ENCODE measurements at regions not wholly inside any gene's neighbourhood (a gene's known extent, or its start where the extent isn't known, plus 50 kb on each side); places are given as distances from the start of the nearest gene placed in this dataset.

GRCh38 chr6:51112731-51113130 lies 294.1 kb downstream of the TFAP2B start:
- Histone ChIP-seq H3K9ac (ENCODE audit: insufficient read depth, low read length) (no peak overlapping the region), H3K4me3 (replicated peaks in 1 of 4; ENCODE audit: control extremely low read depth in 1 of 4, insufficient read depth in 1 of 4, low read depth in 3 of 4, low read length in 4 of 4) (no peak overlapping the region), H3K36me3 (ENCODE audit: control insufficient read depth, insufficient read depth, low read length) (no peaks in the 10 kb centered on the region), H3K79me2 (ENCODE audit: control insufficient read depth, insufficient read depth, low read length) (no peaks in the 10 kb centered on the region), H3K9me3 (ENCODE audit: control insufficient read depth, insufficient read depth, low read depth, low read length) (no peaks in the 10 kb centered on the region), H3K27me3 (ENCODE audit: control insufficient read depth, insufficient read depth, low read length) (no peaks in the 10 kb centered on the region), H3K4me1 (ENCODE audit: control insufficient read depth, extremely low read depth, insufficient read depth, low read length) (no peaks in the 10 kb centered on the region), H2AFZ (ENCODE audit: low read length) (no peak overlapping the region), H4K20me1 (ENCODE audit: control insufficient read depth, extremely low read depth, insufficient read depth, low read length) (no peaks in the 10 kb centered on the region), H3K27ac (ENCODE audit: insufficient read depth, low read length) (no peak overlapping the region), H3K4me2 (ENCODE audit: extremely low read depth, insufficient read depth, low read length) (no peak overlapping the region)
- DNase-seq (ENCODE audit: low read depth in 2 of 2), result no peak
- no peak for TF ChIP-seq EZH2 (IDR thresholded peaks at IDR 0.05; ENCODE audit: low read length, missing control alignments)
- TF ChIP-seq CTCF (conservative IDR thresholded peaks at IDR 0.05 in 1 of 2, IDR thresholded peaks at IDR 0.05 in 1 of 2; ENCODE audit: low read depth in 1 of 2, low read length in 2 of 2), result no peak

- no peaks in the 10 kb centered on the region for H3K79me2 ChIP-seq (ENCODE audit: control insufficient read depth, insufficient read depth, low read length)
- no peak overlapping the region for H2AFZ ChIP-seq (ENCODE audit: low read length)
- DNase-seq (ENCODE audit: low read depth in 2 of 2), result no peak
- H3K27me3 ChIP-seq (ENCODE audit: control insufficient read depth, insufficient read depth, low read length), result no peaks in the 10 kb centered on the region
- no peak overlapping the region for H3K27ac ChIP-seq (ENCODE audit: insufficient read depth, low read length)
- H3K4me3 ChIP-seq (replicated peaks in 1 of 4; ENCODE audit: control extremely low read depth in 1 of 4, insufficient read depth in 1 of 4, low read depth in 3 of 4, low read length in 4 of 4), result no peak overlapping the region
- H3K9ac ChIP-seq (ENCODE audit: insufficient read depth, low read length), result no peak overlapping the region
- no peaks in the 10 kb centered on the region for H3K4me1 ChIP-seq (ENCODE audit: control insufficient read depth, extremely low read depth, insufficient read depth, low read length)
- H3K9me3 ChIP-seq (ENCODE audit: control insufficient read depth, insufficient read depth, low read depth, low read length), result no peaks in the 10 kb centered on the region
- no peaks in the 10 kb centered on the region for H3K36me3 ChIP-seq (ENCODE audit: control insufficient read depth, insufficient read depth, low read length)
- TF ChIP-seq EZH2 (IDR thresholded peaks at IDR 0.05; ENCODE audit: low read length, missing control alignments), result no peak
- no peak for TF ChIP-seq CTCF (conservative IDR thresholded peaks at IDR 0.05 in 1 of 2, IDR thresholded peaks at IDR 0.05 in 1 of 2; ENCODE audit: low read depth in 1 of 2, low read length in 2 of 2)
- H3K4me2 ChIP-seq (ENCODE audit: extremely low read depth, insufficient read depth, low read length), result no peak overlapping the region
- H4K20me1 ChIP-seq (ENCODE audit: control insufficient read depth, extremely low read depth, insufficient read depth, low read length), result no peaks in the 10 kb centered on the region
Observed at GRCh38 chr6:51116723-51117122, 298.1 kb downstream of the TFAP2B start.

GRCh38 chr6:51118792-51119191 lies 300.1 kb downstream of the TFAP2B start:
- no peak for DNase-seq (ENCODE audit: low read depth in 2 of 2)
- Histone ChIP-seq H3K9ac (ENCODE audit: insufficient read depth, low read length) (no peak overlapping the region), H4K20me1 (ENCODE audit: control insufficient read depth, extremely low read depth, insufficient read depth, low read length) (no peaks in the 10 kb centered on the region), H3K27me3 (ENCODE audit: control insufficient read depth, insufficient read depth, low read length) (no peaks in the 10 kb centered on the region), H3K4me1 (ENCODE audit: control insufficient read depth, extremely low read depth, insufficient read depth, low read length) (no peaks in the 10 kb centered on the region), H3K9me3 (ENCODE audit: control insufficient read depth, insufficient read depth, low read depth, low read length) (no peaks in the 10 kb centered on the region), H3K36me3 (ENCODE audit: control insufficient read depth, insufficient read depth, low read length) (no peaks in the 10 kb centered on the region), H3K4me2 (ENCODE audit: extremely low read depth, insufficient read depth, low read length) (no peak overlapping the region), H2AFZ (ENCODE audit: low read length) (no peak overlapping the region), H3K27ac (ENCODE audit: insufficient read depth, low read length) (no peak overlapping the region), H3K4me3 (replicated peaks in 1 of 4; ENCODE audit: control extremely low read depth in 1 of 4, insufficient read depth in 1 of 4, low read depth in 3 of 4, low read length in 4 of 4) (no peak overlapping the region), H3K79me2 (ENCODE audit: control insufficient read depth, insufficient read depth, low read length) (no peaks in the 10 kb centered on the region)
- TF ChIP-seq EZH2 (IDR thresholded peaks at IDR 0.05; ENCODE audit: low read length, missing control alignments) (no peak), CTCF (conservative IDR thresholded peaks at IDR 0.05 in 1 of 2, IDR thresholded peaks at IDR 0.05 in 1 of 2; ENCODE audit: low read depth in 1 of 2, low read length in 2 of 2) (no peak)
